ENCODE measurements at regions not wholly inside any gene's neighbourhood (a gene's known extent, or its start where the extent isn't known, plus 50 kb on each side); places are given as distances from the start of the nearest gene placed in this dataset.

DNA sequence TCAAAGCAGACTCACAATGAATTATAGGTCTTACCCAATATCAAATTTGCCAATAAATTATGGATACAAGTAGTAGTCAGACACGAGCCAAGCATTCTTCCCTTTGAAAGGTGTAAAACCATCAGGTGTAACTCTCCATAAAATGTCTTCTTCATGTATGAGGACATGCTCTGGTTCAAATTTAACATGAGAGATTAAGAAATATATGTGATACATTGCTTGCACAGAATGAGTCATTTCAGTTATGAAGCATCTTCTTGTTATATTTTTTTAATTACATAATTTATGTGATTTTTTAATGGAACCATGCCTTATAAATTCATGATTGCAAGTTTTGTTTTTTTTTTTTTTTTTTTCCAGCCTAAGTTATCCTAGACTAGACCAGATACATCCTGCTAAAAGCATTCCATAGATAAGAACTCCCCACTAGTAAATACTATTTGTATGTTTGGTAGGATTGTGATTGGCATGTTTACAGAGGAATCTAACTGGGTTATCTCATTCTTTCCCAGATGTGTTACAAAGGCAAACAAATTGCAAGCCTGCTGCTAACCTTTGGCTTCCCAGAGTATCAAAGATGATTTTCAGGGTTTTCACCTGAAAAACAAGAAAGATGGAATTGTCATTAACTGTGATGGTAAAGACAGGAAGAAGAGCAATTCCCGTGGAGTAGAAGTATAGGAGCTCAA is 621.9 kb downstream of the XIRP2 start:
- no peak for DNase-seq

DNA sequence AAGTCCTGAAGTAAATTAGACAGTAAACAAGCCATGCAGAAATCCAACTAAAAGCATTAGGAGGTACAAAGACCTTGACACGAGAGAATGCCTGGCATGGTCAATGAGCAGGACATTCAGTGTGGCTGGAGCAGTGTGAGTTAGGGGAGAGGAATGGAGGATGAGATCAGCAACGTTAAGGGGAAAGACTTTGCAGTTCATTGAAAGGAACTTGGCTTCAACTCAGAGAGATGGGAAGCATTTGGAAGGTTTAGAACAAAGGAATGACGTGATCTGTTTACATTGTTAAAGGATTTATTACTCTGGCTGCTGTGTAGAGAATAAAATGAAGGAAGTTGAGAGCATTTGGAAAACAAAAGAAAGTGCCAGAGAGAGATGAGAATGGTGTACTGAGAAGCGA is 621.3 kb downstream of the XIRP2 start:
- peak in 1 of 56 donors; percentile 13 for DNase-seq

GRCh38 chr2:167508709-167509108 is 620.4 kb downstream of the XIRP2 start:
- no peak for DNase-seq

GRCh38 chr2:167506395-167506794 is 618.1 kb downstream of the XIRP2 start:
- no peak for DNase-seq

DNA sequence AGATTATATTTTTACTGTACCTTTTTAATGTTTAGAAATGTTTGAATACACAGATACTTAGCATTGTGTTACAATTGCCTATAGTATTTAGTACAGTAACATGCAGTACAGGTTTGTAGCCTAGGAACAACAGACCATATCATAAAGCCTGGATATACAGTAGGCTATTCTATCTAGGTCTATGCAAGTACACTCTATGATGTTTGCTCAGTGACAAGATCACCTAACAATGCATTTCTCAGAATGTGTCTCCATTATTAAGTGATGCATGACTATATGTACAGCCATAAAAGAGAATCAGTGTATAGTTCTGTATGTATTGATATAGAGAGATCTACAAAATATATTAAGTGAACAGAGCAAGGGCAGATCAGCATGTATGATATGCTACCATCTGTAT is 616.4 kb downstream of the XIRP2 start:
- DNase-seq = no peak

DNA sequence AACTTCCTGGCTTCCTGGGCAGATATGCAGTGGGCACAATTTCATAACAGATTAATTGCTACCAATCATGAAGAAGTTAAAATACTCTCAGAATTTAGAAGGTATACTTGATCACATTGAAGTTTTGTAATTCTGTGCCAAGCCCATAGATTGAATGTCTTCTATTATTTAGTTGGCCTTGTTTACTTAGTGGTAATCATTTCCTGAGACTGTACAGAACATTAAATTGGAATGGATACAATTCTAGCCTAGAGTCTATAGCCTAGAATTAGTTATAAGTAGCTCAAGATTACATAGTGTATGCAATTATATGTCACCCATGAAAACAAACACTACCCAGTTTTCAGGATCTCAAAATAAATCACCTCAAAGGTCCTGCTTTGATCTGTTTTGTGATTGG is 615.8 kb downstream of the XIRP2 start:
- no peak for DNase-seq

DNA sequence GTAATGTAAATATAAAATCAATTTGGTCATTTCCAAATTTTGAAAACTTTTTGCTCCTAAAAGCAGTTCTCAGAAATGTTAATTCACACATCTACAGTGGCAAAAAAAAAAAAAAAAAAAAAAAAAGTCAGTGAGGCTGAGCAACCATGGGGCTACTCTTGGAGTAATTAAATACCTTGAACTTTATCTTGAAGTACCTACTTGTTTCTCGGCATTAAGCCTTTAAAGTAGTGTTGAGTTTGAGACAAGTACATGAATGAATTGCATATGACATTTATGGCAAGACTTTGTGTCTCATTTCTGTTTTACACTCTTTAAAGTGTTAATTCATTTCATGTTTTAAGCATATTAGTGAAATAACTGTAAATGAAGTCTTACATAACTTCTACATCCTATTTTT is 613.3 kb downstream of the XIRP2 start:
- DNase-seq = no peak

GRCh38 chr2:167493862-167494261 is 605.6 kb downstream of the XIRP2 start:
- no peak for DNase-seq

DNA sequence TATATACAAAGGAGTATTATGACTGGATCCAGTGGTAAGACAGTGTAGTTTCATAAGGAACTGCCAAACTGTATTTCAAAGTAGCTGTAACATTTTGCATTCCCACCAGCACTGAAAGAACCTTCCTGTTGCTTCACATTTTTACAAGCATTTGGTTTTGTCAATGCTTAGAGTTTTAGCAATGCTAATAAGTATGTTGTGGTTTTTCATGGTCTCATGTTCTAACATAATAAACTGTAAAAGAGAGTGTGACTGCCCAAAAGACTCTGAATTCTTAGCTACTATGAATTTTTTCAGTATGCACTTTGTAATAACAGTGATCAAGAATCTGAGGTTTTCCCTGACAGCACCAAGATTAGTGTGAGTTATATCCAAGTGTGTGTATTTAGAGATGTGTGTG is 604.2 kb downstream of the XIRP2 start:
- DNase-seq = no peak

DNA sequence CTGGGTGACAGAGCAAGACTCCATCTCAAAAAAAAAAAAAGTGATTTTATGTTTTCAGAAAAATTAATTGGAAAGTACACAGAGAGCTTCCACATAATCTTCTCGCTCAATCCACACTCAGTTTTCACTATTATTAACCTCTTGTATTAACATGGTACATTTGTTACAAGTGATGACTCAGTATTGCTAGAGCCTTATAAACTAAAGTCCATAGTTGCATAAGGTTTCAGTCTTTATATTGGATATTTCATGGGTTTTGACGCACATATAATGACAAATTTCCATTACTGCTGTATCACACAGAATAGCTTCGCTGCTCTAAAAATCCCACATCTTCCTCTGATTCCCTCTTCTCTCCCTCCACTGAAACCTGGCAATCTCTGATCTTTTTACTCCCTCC is 603.5 kb downstream of the XIRP2 start:
- DNase-seq = no peak

- no peak for DNase-seq
Measured at GRCh38 chr2:167490455-167490854, 602.2 kb downstream of the XIRP2 start.

GRCh38 chr2:167489325-167489724 is 601.0 kb downstream of the XIRP2 start:
- DNase-seq = peak in 4 of 56 donors; percentile 2 to 8 (median 5)

GRCh38 chr2:167487728-167488127 is 599.4 kb downstream of the XIRP2 start:
- no peak for DNase-seq

GRCh38 chr2:167484875-167485274 is 596.6 kb downstream of the XIRP2 start:
- no peak for DNase-seq

GRCh38 chr2:167480986-167481309 is 592.7 kb downstream of the XIRP2 start:
- no peak for DNase-seq

DNA sequence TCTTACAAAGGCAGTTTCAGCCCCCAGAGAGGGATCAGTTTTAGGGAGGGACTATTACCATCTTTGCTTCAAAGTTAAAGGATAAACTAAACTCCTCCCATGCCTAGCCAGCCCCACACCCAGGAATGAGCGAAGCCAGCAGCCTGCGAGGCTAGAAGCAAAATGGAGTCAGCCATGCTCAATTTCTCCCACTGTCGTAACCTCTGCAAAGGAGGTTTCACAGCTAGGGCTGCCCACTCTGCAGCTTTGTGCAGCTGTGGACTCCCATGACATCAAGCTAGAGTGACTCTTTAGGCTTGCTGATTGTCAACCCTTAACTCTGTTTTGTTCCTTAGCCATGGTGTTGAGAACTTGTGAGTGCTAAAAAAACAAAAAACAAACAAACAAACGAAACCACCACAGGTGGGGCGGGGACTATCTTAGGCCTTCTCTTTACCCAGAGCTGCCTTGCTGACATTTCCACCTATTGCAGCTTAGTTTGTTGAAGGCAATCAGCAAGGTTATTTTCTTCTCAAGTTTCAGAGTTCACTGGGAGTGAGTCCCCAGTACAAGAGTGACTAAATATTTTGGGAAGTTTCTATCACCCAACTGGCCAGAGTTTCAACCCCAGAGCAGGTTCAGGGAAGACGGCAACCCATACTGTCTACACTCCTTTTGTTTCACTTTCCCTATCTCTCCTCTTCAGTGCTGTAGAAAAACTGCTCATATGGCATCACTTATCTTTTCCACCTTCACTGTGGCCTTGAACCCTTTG is 592.1 kb downstream of the XIRP2 start:
- no peak for DNase-seq

DNA sequence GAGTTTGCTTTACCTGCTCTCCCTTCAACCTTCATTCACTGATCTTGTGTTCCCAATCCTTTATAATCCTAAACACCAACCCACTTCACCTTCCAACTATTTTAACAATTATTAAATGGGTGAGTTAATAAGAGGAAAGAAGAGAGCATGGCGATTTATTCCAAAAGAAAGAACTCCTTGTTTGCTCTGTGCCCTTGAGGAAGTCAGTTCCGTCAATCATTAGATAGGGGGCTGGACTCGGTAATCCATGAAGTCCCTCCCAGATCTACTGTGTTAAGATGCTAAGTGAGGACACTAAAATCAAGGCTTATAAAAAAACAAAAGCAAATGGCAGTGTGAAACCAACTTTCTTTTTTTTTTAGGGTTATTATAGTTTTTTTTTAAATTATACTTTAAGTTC is 589.9 kb downstream of the XIRP2 start:
- no peak for DNase-seq

DNA sequence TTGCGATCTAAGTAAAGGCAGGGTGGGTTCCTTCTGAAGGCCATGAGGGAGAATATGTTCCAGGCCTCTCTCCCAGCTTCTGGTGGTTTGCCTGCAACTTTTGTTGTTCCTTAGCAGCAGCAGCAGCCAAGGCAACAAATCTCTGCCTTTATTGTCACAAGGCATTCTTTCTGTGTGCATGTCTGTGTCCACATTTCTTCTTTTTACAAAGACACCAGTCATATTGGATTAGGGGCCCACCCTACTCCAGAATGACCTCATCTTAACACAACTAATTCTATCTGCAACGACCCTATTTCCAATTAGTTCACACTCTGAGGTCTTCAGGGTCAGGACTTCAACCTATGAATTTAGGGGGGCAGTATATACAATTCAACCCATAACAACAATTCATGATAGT is 587.5 kb downstream of the XIRP2 start:
- no peak for DNase-seq

- no peak for DNase-seq
Measured at GRCh38 chr2:167471734-167472133, 583.5 kb downstream of the XIRP2 start.

- no peak for DNase-seq
Measured at GRCh38 chr2:167471332-167471731, 583.1 kb downstream of the XIRP2 start.

DNA sequence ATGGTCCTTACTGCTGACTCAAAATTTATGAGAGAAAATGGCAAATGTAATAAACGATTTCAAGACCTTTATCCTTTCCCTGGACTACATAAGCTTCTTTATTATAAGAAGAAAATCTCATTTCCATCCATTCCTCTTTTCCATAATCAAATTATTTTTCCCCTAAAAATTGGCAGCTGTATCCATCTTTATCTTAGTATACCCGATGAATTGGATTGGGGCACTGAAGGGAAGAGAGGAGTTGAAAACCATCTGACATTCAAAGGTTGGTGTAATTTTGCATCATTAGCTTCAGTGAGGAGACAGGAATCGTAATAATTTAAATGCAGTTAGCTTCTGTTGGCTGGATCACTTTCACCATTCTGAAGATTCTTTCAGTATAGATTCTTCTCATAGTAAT is 574.1 kb downstream of the XIRP2 start:
- DNase-seq = no peak

- no peak for DNase-seq
Measured at GRCh38 chr2:167454036-167454435, 565.8 kb downstream of the XIRP2 start.

GRCh38 chr2:167451496-167452289 is 563.4 kb downstream of the XIRP2 start:
- no peak for DNase-seq

All from amygdala (tissue), 56 donors.